Activated naive CD4-positive, alpha-beta T cell treated with anti-CD3 and anti-CD28 coated beads, Interleukin-2, amount 10 ng/mL, durations not matched to agents 7 days and 5 days (primary cell): ENCODE measurements at regions not wholly inside any gene's neighbourhood (a gene's known extent, or its start where the extent isn't known, plus 50 kb on each side); places are given as distances from the start of the nearest gene placed in this dataset.

Experiments
- CTCF ChIA-PET: fragments of 350-600 bp; sonication (Branson Sonifier 250); formaldehyde crosslinking; loops from one replicate; lab custom pipeline; 2021; ENCODE audit warnings: antibody characterized with exemption; lab: Charles Lee
- DNase-seq: peaks from one replicate; pipeline ENCODE4 v3.0.0-alpha.2; 2020
- H3K27ac Mint-ChIP-seq: one replicate; pipeline ENCODE4 v1.8.0; 2021; ENCODE audit warnings: mild to moderate bottlenecking, moderate library complexity, mixed read lengths
- H3K27me3 Mint-ChIP-seq: one replicate; pipeline ENCODE4 v1.8.0; 2021; ENCODE audit warnings: mild to moderate bottlenecking, mixed read lengths
- H3K36me3 Mint-ChIP-seq: one replicate; pipeline ENCODE4 v1.8.0; 2021; ENCODE audit warnings: mixed read lengths
- H3K4me1 Mint-ChIP-seq: one replicate; pipeline ENCODE4 v1.8.0; 2021; ENCODE audit warnings: mixed read lengths
- H3K4me3 Mint-ChIP-seq: one replicate; pipeline ENCODE4 v1.8.0; 2021; ENCODE audit warnings: mild to moderate bottlenecking, moderate library complexity, mixed read lengths
- H3K9me3 Mint-ChIP-seq: one replicate; pipeline ENCODE4 v1.8.0; 2021; ENCODE audit warnings: mixed read lengths

GRCh38 chr5:38751103-38751502 lies 94.7 kb upstream of the OSMR start:
- Mint-ChIP-seq H3K36me3 (no peaks in the 10 kb centered on the region), H3K27me3 (no peaks in the 10 kb centered on the region), H3K9me3 (no peaks in the 10 kb centered on the region), H3K4me3 (no peak overlapping the region), H3K4me1 (no peaks in the 10 kb centered on the region), H3K27ac (no peak overlapping the region)
- no peak for DNase-seq
- CTCF ChIA-PET, result interaction anchor here (1.8 kb wide), 1 partner anchor 310 kb away, joined by 4 read pairs; no protein-coding TSS in a partner anchor

GRCh38 chr5:38752012-38752536 lies 93.7 kb upstream of the OSMR start:
- Mint-ChIP-seq H3K9me3 (no peaks in the 10 kb centered on the region), H3K4me1 (no peaks in the 10 kb centered on the region), H3K27ac (no peak overlapping the region), H3K27me3 (no peaks in the 10 kb centered on the region), H3K4me3 (no peak overlapping the region), H3K36me3 (no peaks in the 10 kb centered on the region)
- DNase-seq, result no peak
- CTCF ChIA-PET, result interaction anchor here (1.8 kb wide), 1 partner anchor 311 kb away, joined by 4 read pairs; no protein-coding TSS in a partner anchor

- no peaks in the 10 kb centered on the region for H3K9me3 Mint-ChIP-seq
- H3K27me3 Mint-ChIP-seq, result no peaks in the 10 kb centered on the region
- no peaks in the 10 kb centered on the region for H3K4me1 Mint-ChIP-seq
- no peak for DNase-seq
- CTCF ChIA-PET, result no interaction called here
- no peak overlapping the region for H3K4me3 Mint-ChIP-seq
- no peak overlapping the region for H3K27ac Mint-ChIP-seq
- no peaks in the 10 kb centered on the region for H3K36me3 Mint-ChIP-seq
Observed at GRCh38 chr5:38752622-38753021, 93.2 kb upstream of the OSMR start.

- Mint-ChIP-seq H3K9me3 (no peaks in the 10 kb centered on the region), H3K36me3 (no peaks in the 10 kb centered on the region), H3K4me1 (no peaks in the 10 kb centered on the region), H3K27me3 (no peaks in the 10 kb centered on the region), H3K4me3 (no peak overlapping the region), H3K27ac (no peak overlapping the region)
- DNase-seq, result no peak
- CTCF ChIA-PET, result no interaction called here
Observed at GRCh38 chr5:38753141-38753540, 92.7 kb upstream of the OSMR start.

- Mint-ChIP-seq H3K4me3 (no peak overlapping the region), H3K4me1 (no peaks in the 10 kb centered on the region), H3K27ac (no peak overlapping the region), H3K9me3 (no peaks in the 10 kb centered on the region), H3K27me3 (peaks cover 3% of the 10 kb centered on the region), H3K36me3 (no peaks in the 10 kb centered on the region)
- CTCF ChIA-PET, result no interaction called here
- DNase-seq, result no peak
Observed at GRCh38 chr5:38753776-38754175, 92.0 kb upstream of the OSMR start.

- no peak for DNase-seq
- no peaks in the 10 kb centered on the region for H3K4me1 Mint-ChIP-seq
- no peaks in the 10 kb centered on the region for H3K36me3 Mint-ChIP-seq
- peaks cover 8% of the 10 kb centered on the region for H3K27me3 Mint-ChIP-seq
- no peak overlapping the region for H3K27ac Mint-ChIP-seq
- H3K9me3 Mint-ChIP-seq, result no peaks in the 10 kb centered on the region
- CTCF ChIA-PET, result interaction anchor here (0.7 kb wide), 1 partner anchor 296 kb away, joined by 5 read pairs; no protein-coding TSS in a partner anchor
- H3K4me3 Mint-ChIP-seq, result no peak overlapping the region
Observed at GRCh38 chr5:38755181-38755580, 90.6 kb upstream of the OSMR start.

GRCh38 chr5:38756068-38756467 lies 89.7 kb upstream of the OSMR start:
- Mint-ChIP-seq H3K27me3 (peaks cover 12% of the 10 kb centered on the region), H3K9me3 (no peaks in the 10 kb centered on the region), H3K36me3 (no peaks in the 10 kb centered on the region), H3K4me3 (no peak overlapping the region), H3K27ac (no peak overlapping the region), H3K4me1 (no peaks in the 10 kb centered on the region)
- DNase-seq, result no peak
- CTCF ChIA-PET, result no interaction called here

GRCh38 chr5:38757451-38758245 lies 88.2 kb upstream of the OSMR start:
- H3K27ac Mint-ChIP-seq, result no peak overlapping the region
- H3K27me3 Mint-ChIP-seq, result peaks cover 12% of the 10 kb centered on the region
- H3K9me3 Mint-ChIP-seq, result no peaks in the 10 kb centered on the region
- no peak overlapping the region for H3K4me3 Mint-ChIP-seq
- no peak for DNase-seq
- no peaks in the 10 kb centered on the region for H3K36me3 Mint-ChIP-seq
- no peaks in the 10 kb centered on the region for H3K4me1 Mint-ChIP-seq
- CTCF ChIA-PET, result no interaction called here

- CTCF ChIA-PET, result no interaction called here
- no peak for DNase-seq
- H3K9me3 Mint-ChIP-seq, result no peaks in the 10 kb centered on the region
- no peak overlapping the region for H3K27ac Mint-ChIP-seq
- H3K27me3 Mint-ChIP-seq, result peaks cover 12% of the 10 kb centered on the region
- no peaks in the 10 kb centered on the region for H3K4me1 Mint-ChIP-seq
- H3K4me3 Mint-ChIP-seq, result no peak overlapping the region
- H3K36me3 Mint-ChIP-seq, result no peaks in the 10 kb centered on the region
Observed at GRCh38 chr5:38758774-38759600, 86.8 kb upstream of the OSMR start.

- H3K4me1 Mint-ChIP-seq, result no peaks in the 10 kb centered on the region
- peaks cover 6% of the 10 kb centered on the region for H3K27me3 Mint-ChIP-seq
- CTCF ChIA-PET, result no interaction called here
- no peaks in the 10 kb centered on the region for H3K36me3 Mint-ChIP-seq
- no peak overlapping the region for H3K4me3 Mint-ChIP-seq
- H3K9me3 Mint-ChIP-seq, result peaks cover 2% of the 10 kb centered on the region
- no peak for DNase-seq
- no peak overlapping the region for H3K27ac Mint-ChIP-seq
Observed at GRCh38 chr5:38764937-38765391, 80.8 kb upstream of the OSMR start.

GRCh38 chr5:38765399-38765861 lies 80.4 kb upstream of the OSMR start:
- Mint-ChIP-seq H3K4me1 (no peaks in the 10 kb centered on the region), H3K27ac (no peak overlapping the region), H3K9me3 (peaks cover 2% of the 10 kb centered on the region), H3K27me3 (peaks cover 5% of the 10 kb centered on the region), H3K36me3 (no peaks in the 10 kb centered on the region), H3K4me3 (no peak overlapping the region)
- no peak for DNase-seq
- CTCF ChIA-PET, result no interaction called here

GRCh38 chr5:38766151-38766550 lies 79.7 kb upstream of the OSMR start:
- Mint-ChIP-seq H3K27ac (no peak overlapping the region), H3K9me3 (peaks cover 2% of the 10 kb centered on the region), H3K4me1 (no peaks in the 10 kb centered on the region), H3K27me3 (peaks cover 5% of the 10 kb centered on the region), H3K36me3 (no peaks in the 10 kb centered on the region), H3K4me3 (no peak overlapping the region)
- CTCF ChIA-PET, result no interaction called here
- no peak for DNase-seq

- Mint-ChIP-seq H3K36me3 (no peaks in the 10 kb centered on the region), H3K4me1 (no peaks in the 10 kb centered on the region), H3K27me3 (peaks cover 5% of the 10 kb centered on the region), H3K27ac (no peak overlapping the region), H3K9me3 (peaks cover 2% of the 10 kb centered on the region), H3K4me3 (no peak overlapping the region)
- CTCF ChIA-PET, result no interaction called here
- DNase-seq, result no peak
Observed at GRCh38 chr5:38768412-38769211, 77.2 kb upstream of the OSMR start.

- no peak overlapping the region for H3K4me3 Mint-ChIP-seq
- no peak for DNase-seq
- no peaks in the 10 kb centered on the region for H3K9me3 Mint-ChIP-seq
- H3K4me1 Mint-ChIP-seq, result no peaks in the 10 kb centered on the region
- H3K36me3 Mint-ChIP-seq, result no peaks in the 10 kb centered on the region
- no peak overlapping the region for H3K27ac Mint-ChIP-seq
- CTCF ChIA-PET, result no interaction called here
- H3K27me3 Mint-ChIP-seq, result peaks cover 9% of the 10 kb centered on the region
Observed at GRCh38 chr5:38772471-38772870, 73.3 kb upstream of the OSMR start.
